ENCODE measurements at regions not wholly inside any gene's neighbourhood (a gene's known extent, or its start where the extent isn't known, plus 50 kb on each side); places are given as distances from the start of the nearest gene placed in this dataset.

GRCh38 chr6:8642854-8643253 lies 207.5 kb upstream of the SLC35B3 start:
- no peak for TF ChIP-seq GATA2 (IDR thresholded peaks at IDR 0.05; ENCODE audit: low read depth, low read length)
- no peak for TF ChIP-seq GATA3 (IDR thresholded peaks at IDR 0.05; ENCODE audit: low read depth, low read length)

All from SH-SY5Y (cell line).